ENCODE measurements at regions not wholly inside any gene's neighbourhood (a gene's known extent, or its start where the extent isn't known, plus 50 kb on each side); places are given as distances from the start of the nearest gene placed in this dataset.

DNA sequence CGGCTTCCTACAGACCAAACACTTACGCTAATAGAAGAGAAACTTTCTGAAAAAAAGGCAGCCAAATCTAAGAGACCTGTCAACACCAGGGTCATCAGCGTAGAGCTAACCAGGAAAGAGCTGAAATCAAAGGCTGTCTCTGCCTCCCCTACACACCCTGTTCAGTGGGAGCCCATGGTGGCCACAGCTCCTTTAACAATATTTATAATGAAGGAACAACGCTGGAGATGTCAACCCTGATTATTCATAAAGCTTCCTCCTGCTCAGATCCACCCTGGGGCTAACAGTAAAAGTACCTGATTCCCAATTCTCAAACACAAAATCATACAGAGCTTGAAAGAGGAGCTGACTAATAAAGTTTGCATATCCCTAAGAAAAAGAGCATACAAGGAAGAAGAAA is 133.7 kb downstream of the ANXA2 start:
- Histone ChIP-seq H3K4me1 (no peaks in the 10 kb centered on the region), H3K36me3 (no peaks in the 10 kb centered on the region), H3K27ac (no peak overlapping the region), H3K27me3 (no peaks in the 10 kb centered on the region), H3K4me3 (no peak overlapping the region), H3K9me3 (no peaks in the 10 kb centered on the region)
- no peak for DNase-seq (ENCODE audit: low spot score in 2 of 2)
- intact Hi-C loops (cut with DNase I; ENCODE audit: low total_unique reads) = no loop called here
- no peak for TF ChIP-seq POLR2A (IDR thresholded peaks at IDR 0.05)
- TF ChIP-seq, protein P1, sequence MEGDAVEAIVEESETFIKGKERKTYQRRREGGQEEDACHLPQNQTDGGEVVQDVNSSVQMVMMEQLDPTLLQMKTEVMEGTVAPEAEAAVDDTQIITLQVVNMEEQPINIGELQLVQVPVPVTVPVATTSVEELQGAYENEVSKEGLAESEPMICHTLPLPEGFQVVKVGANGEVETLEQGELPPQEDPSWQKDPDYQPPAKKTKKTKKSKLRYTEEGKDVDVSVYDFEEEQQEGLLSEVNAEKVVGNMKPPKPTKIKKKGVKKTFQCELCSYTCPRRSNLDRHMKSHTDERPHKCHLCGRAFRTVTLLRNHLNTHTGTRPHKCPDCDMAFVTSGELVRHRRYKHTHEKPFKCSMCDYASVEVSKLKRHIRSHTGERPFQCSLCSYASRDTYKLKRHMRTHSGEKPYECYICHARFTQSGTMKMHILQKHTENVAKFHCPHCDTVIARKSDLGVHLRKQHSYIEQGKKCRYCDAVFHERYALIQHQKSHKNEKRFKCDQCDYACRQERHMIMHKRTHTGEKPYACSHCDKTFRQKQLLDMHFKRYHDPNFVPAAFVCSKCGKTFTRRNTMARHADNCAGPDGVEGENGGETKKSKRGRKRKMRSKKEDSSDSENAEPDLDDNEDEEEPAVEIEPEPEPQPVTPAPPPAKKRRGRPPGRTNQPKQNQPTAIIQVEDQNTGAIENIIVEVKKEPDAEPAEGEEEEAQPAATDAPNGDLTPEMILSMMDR (IDR thresholded peaks at IDR 0.05) = no peak
- no peak for TF ChIP-seq POLR2AphosphoS5 (IDR thresholded peaks at IDR 0.05)

DNA sequence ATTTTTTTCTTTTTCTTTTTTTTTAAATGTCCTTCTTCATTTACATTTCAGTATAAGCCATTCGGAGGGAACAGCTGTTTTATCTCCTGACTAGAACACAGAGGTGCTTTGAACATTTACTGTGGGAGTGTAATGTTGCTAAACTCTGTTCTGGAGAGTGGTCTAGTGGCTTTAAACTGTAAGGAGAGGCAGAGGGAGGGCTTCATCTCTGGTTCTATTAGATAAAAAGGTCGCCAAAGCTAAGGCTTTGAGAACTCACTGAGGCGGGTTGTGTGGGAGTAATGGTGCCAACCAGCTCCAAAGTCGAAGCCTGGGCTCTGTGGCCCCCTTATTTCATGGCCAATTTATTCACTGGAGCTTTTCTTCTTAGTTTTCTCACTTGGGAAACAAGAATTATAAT is 133.2 kb downstream of the ANXA2 start:
- intact Hi-C loops (cut with DNase I; ENCODE audit: low total_unique reads) = no loop called here
- H3K36me3 ChIP-seq = no peaks in the 10 kb centered on the region
- TF ChIP-seq, protein P1 (IDR thresholded peaks at IDR 0.05) = no peak
- no peak for TF ChIP-seq POLR2AphosphoS5 (IDR thresholded peaks at IDR 0.05)
- no peak for TF ChIP-seq POLR2A (IDR thresholded peaks at IDR 0.05)
- no peak for DNase-seq (ENCODE audit: low spot score in 2 of 2)
- H3K4me3 ChIP-seq = no peak overlapping the region
- no peaks in the 10 kb centered on the region for H3K9me3 ChIP-seq
- no peaks in the 10 kb centered on the region for H3K4me1 ChIP-seq
- H3K27me3 ChIP-seq = no peaks in the 10 kb centered on the region
- no peak overlapping the region for H3K27ac ChIP-seq

DNA sequence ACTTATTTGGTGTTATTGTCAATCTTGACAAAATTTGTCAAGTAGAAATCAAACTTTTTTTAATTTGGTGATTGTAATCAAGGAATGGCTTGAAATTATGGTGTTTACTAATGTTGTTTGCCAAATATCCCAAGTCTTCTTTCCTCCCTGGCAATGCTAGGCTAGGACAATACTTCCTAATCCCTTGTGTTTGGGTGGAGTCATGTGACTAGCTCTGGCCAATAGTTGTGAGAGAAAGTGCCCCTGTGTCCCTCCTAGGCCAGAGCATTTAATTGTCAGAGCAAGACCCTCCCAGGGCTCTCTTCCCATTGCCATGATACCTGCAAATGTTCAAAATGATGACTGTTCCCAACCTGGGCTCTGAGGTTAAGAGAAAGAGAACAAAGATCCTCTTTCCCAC is 132.7 kb downstream of the ANXA2 start:
- intact Hi-C loops (cut with DNase I; ENCODE audit: low total_unique reads) = no loop called here
- Histone ChIP-seq H3K4me3 (no peak overlapping the region), H3K27ac (no peak overlapping the region), H3K36me3 (no peaks in the 10 kb centered on the region), H3K9me3 (no peaks in the 10 kb centered on the region), H3K4me1 (no peaks in the 10 kb centered on the region), H3K27me3 (no peaks in the 10 kb centered on the region)
- DNase-seq (ENCODE audit: low spot score in 2 of 2) = no peak
- TF ChIP-seq POLR2A (IDR thresholded peaks at IDR 0.05) (no peak), POLR2AphosphoS5 (IDR thresholded peaks at IDR 0.05) (no peak)
- TF ChIP-seq, protein P1 (IDR thresholded peaks at IDR 0.05) = no peak

DNA sequence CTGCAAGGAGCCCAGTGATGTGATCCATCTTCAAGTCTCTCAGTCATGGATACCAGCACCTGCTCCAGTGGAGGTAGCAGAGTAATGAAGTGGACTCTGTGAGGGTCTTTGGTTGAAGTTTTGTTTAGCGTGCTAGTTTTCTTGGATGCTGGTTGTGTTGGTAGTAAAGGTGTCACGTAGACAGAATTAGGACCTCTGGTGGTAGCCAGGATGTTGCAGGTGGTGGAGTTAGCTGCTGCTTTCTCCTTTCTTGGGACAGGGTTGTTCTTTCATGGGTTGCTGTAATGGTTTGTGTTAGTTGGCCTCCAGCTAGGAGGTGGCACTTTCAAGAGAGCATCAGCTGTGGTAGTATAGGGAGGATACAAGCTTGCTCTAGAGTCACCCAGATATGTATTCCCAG is 125.2 kb downstream of the ANXA2 start:
- no peak overlapping the region for H3K27ac ChIP-seq
- no peaks in the 10 kb centered on the region for H3K36me3 ChIP-seq
- intact Hi-C loops (cut with DNase I; ENCODE audit: low total_unique reads) = no loop called here
- peaks cover 7 to 15% of the 10 kb centered on the region in 2 donors for H3K9me3 ChIP-seq
- no peak for DNase-seq (ENCODE audit: low spot score in 2 of 2)
- no peak overlapping the region for H3K4me3 ChIP-seq
- TF ChIP-seq POLR2A (IDR thresholded peaks at IDR 0.05) (no peak), POLR2AphosphoS5 (IDR thresholded peaks at IDR 0.05) (no peak)
- TF ChIP-seq, protein P1 (IDR thresholded peaks at IDR 0.05) = no peak
- H3K4me1 ChIP-seq = no peaks in the 10 kb centered on the region
- H3K27me3 ChIP-seq = no peaks in the 10 kb centered on the region

DNA sequence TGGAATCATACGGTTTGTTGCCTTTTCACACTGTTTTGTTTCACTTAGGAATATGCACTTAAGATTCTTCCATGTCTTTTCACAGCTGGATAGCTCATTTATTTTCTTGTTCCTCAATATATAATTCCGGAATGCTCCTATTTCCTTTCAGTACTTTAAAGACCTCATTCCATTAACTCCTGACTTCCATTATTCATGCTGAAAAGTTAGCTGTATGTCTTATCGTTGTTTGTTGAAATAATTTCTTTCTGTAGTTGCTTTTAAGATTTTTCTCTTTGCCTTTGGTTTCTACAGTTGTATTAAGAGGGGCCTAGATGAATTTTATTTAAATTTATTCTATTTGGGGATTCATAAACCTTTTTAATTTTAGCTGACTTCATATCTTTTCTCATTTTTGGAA is 122.2 kb downstream of the ANXA2 start:
- TF ChIP-seq POLR2AphosphoS5 (IDR thresholded peaks at IDR 0.05) (no peak), POLR2A (IDR thresholded peaks at IDR 0.05) (no peak)
- TF ChIP-seq, protein P1 (IDR thresholded peaks at IDR 0.05) = no peak
- intact Hi-C loops (cut with DNase I; ENCODE audit: low total_unique reads) = no loop called here
- no peak for DNase-seq (ENCODE audit: low spot score in 2 of 2)

More for the DNA sequence above, 122.2 kb downstream of the ANXA2 start:
- no peak overlapping the region for H3K27ac ChIP-seq
- H3K4me1 ChIP-seq = no peaks in the 10 kb centered on the region
- H3K27me3 ChIP-seq = no peaks in the 10 kb centered on the region
- H3K9me3 ChIP-seq = peaks cover 7 to 15% of the 10 kb centered on the region in 2 donors
- no peaks in the 10 kb centered on the region for H3K36me3 ChIP-seq
- H3K4me3 ChIP-seq = no peak overlapping the region

Data from breast epithelium (tissue), 4 donors.